Upper lobe of left lung (tissue), 4 donors: ENCODE measurements at regions not wholly inside any gene's neighbourhood (a gene's known extent, or its start where the extent isn't known, plus 50 kb on each side); places are given as distances from the start of the nearest gene placed in this dataset.

ENCODE experiments used
- EP300 ChIP-seq, 4 donors: sonication (generic); formaldehyde crosslinking; IDR thresholded peaks; one replicate each; pipeline ENCODE4 v1.5.1; 2017; ENCODE audit warnings: antibody characterized with exemption in 4 of 4, control low read depth in 2 of 4
- POLR2A ChIP-seq, 4 donors: fragments of 450-650 bp; IDR thresholded peaks; one replicate each; pipeline ENCODE4 v1.5.1; 2016 to 2017; ENCODE audit warnings: antibody characterized with exemption in 4 of 4, mild to moderate bottlenecking in 2 of 4
- POLR2AphosphoS5 ChIP-seq, 2 donors: sonication (generic); formaldehyde crosslinking; IDR thresholded peaks; one replicate each; pipeline ENCODE4 v1.5.1; 2017; ENCODE audit warnings: antibody characterized with exemption in 2 of 2
- TF ChIP-seq, protein P1 (sequence below), 6 experiments: fragments of 450-650 bp in 4 of 6; fragments of 200-600 bp in 2 of 6; sonication (generic) in 2 of 6; IDR thresholded peaks; one replicate each; pipeline ENCODE4 v1.5.1; 2016 to 2019; ENCODE audit warnings: antibody characterized with exemption in 6 of 6

- TF ChIP-seq, protein P1, sequence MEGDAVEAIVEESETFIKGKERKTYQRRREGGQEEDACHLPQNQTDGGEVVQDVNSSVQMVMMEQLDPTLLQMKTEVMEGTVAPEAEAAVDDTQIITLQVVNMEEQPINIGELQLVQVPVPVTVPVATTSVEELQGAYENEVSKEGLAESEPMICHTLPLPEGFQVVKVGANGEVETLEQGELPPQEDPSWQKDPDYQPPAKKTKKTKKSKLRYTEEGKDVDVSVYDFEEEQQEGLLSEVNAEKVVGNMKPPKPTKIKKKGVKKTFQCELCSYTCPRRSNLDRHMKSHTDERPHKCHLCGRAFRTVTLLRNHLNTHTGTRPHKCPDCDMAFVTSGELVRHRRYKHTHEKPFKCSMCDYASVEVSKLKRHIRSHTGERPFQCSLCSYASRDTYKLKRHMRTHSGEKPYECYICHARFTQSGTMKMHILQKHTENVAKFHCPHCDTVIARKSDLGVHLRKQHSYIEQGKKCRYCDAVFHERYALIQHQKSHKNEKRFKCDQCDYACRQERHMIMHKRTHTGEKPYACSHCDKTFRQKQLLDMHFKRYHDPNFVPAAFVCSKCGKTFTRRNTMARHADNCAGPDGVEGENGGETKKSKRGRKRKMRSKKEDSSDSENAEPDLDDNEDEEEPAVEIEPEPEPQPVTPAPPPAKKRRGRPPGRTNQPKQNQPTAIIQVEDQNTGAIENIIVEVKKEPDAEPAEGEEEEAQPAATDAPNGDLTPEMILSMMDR (IDR thresholded peaks at IDR 0.05) = no peak
- no peak for TF ChIP-seq POLR2A (IDR thresholded peaks at IDR 0.05)
- no peak for TF ChIP-seq POLR2AphosphoS5 (IDR thresholded peaks at IDR 0.05)
- TF ChIP-seq EP300 (IDR thresholded peaks at IDR 0.05) = no peak
These were observed 199.7 kb upstream of the TLE4 start for GRCh38 chr9:79371948-79372555.
